ENCODE measurements at regions not wholly inside any gene's neighbourhood (a gene's known extent, or its start where the extent isn't known, plus 50 kb on each side); places are given as distances from the start of the nearest gene placed in this dataset.

- no peak for DNase-seq (ENCODE audit: low read depth in 2 of 2)
Measured at GRCh38 chr3:194837457-194838127, 151.9 kb downstream of the FAM43A start.

GRCh38 chr3:194838236-194838635 is 152.6 kb downstream of the FAM43A start:
- no peak for DNase-seq (ENCODE audit: low read depth in 2 of 2)

- DNase-seq (ENCODE audit: low read depth in 2 of 2) = no peak
Measured at GRCh38 chr3:194840661-194841514, 155.2 kb downstream of the FAM43A start.

- no peak for DNase-seq (ENCODE audit: low read depth in 2 of 2)
Measured at GRCh38 chr3:194841515-194841841, 155.8 kb downstream of the FAM43A start.

GRCh38 chr3:194843556-194843955 is 157.9 kb downstream of the FAM43A start:
- DNase-seq (ENCODE audit: low read depth in 2 of 2) = no peak

- DNase-seq (ENCODE audit: low read depth in 2 of 2) = no peak
Measured at GRCh38 chr3:194844046-194844445, 158.4 kb downstream of the FAM43A start.

- DNase-seq (ENCODE audit: low read depth in 2 of 2) = no peak
Measured at GRCh38 chr3:194849166-194849875, 163.6 kb downstream of the FAM43A start.

GRCh38 chr3:194851254-194851653 is 165.6 kb downstream of the FAM43A start:
- DNase-seq (ENCODE audit: low read depth in 2 of 2) = no peak

- no peak for DNase-seq (ENCODE audit: low read depth in 2 of 2)
Measured at GRCh38 chr3:194851941-194852340, 166.3 kb downstream of the FAM43A start.

- DNase-seq (ENCODE audit: low read depth in 2 of 2) = no peak
Measured at GRCh38 chr3:194852345-194852744, 166.7 kb downstream of the FAM43A start.

GRCh38 chr3:194852831-194853508 is 167.3 kb downstream of the FAM43A start:
- no peak for DNase-seq (ENCODE audit: low read depth in 2 of 2)

GRCh38 chr3:194854206-194854605 is 168.5 kb downstream of the FAM43A start:
- DNase-seq (ENCODE audit: low read depth in 2 of 2) = no peak

GRCh38 chr3:194854659-194855390 is 169.1 kb downstream of the FAM43A start:
- no peak for DNase-seq (ENCODE audit: low read depth in 2 of 2)

- no peak for DNase-seq (ENCODE audit: low read depth in 2 of 2)
Measured at GRCh38 chr3:194856296-194856695, 170.6 kb downstream of the FAM43A start.

GRCh38 chr3:194857469-194858113 is 171.9 kb downstream of the FAM43A start:
- no peak for DNase-seq (ENCODE audit: low read depth in 2 of 2)

GRCh38 chr3:194858382-194858781 is 172.7 kb downstream of the FAM43A start:
- no peak for DNase-seq (ENCODE audit: low read depth in 2 of 2)

GRCh38 chr3:194860725-194861124 is 175.0 kb downstream of the FAM43A start:
- no peak for DNase-seq (ENCODE audit: low read depth in 2 of 2)

GRCh38 chr3:194861375-194861774 is 175.7 kb downstream of the FAM43A start:
- DNase-seq (ENCODE audit: low read depth in 2 of 2) = no peak

- no peak for DNase-seq (ENCODE audit: low read depth in 2 of 2)
Measured at GRCh38 chr3:194865061-194865460, 179.4 kb downstream of the FAM43A start.

GRCh38 chr3:194865615-194866014 is 179.9 kb downstream of the FAM43A start:
- DNase-seq (ENCODE audit: low read depth in 2 of 2) = no peak

GRCh38 chr3:194866236-194866635 is 180.6 kb downstream of the FAM43A start:
- DNase-seq (ENCODE audit: low read depth in 2 of 2) = no peak

All from stimulated activated CD4-positive, alpha-beta T cell treated with anti-CD3 and anti-CD28 coated beads, Interleukin-1b, Interleukin-23, amount 100 ng/mL, for 1 hour (primary cell).